NCI-H2227 treated with DMSO at 0.1 percent for 48 hours (cell line): ENCODE measurements at regions not wholly inside any gene's neighbourhood (a gene's known extent, or its start where the extent isn't known, plus 50 kb on each side); places are given as distances from the start of the nearest gene placed in this dataset.

ENCODE experiments used
- DNase-seq: peaks from one replicate; lab custom pipeline; 2025; lab: John Stamatoyannopoulos, UW

GRCh38 chr2:146235158-146235557 lies 1609.7 kb upstream of the ACVR2A start:
- DNase-seq: no peak

- no peak for DNase-seq
These were observed 1615.2 kb upstream of the ACVR2A start for GRCh38 chr2:146229508-146230155.

- DNase-seq: no peak
These were observed 1616.3 kb upstream of the ACVR2A start for GRCh38 chr2:146228466-146229058.

GRCh38 chr2:146228020-146228393 lies 1616.8 kb upstream of the ACVR2A start:
- DNase-seq: no peak

GRCh38 chr2:146227152-146228019 lies 1617.4 kb upstream of the ACVR2A start:
- no peak for DNase-seq

- DNase-seq: no peak
These were observed 1618.8 kb upstream of the ACVR2A start for GRCh38 chr2:146226077-146226476.

GRCh38 chr2:146221826-146222225 lies 1623.0 kb upstream of the ACVR2A start:
- no peak for DNase-seq

- no peak for DNase-seq
These were observed 1623.9 kb upstream of the ACVR2A start for GRCh38 chr2:146220957-146221356.

- DNase-seq: no peak
These were observed 1630.4 kb upstream of the ACVR2A start for GRCh38 chr2:146214394-146214929.

- no peak for DNase-seq
These were observed 1631.2 kb upstream of the ACVR2A start for GRCh38 chr2:146213674-146214073.

- DNase-seq: no peak
These were observed 1632.2 kb upstream of the ACVR2A start for GRCh38 chr2:146212602-146213001.

GRCh38 chr2:146209842-146210275 lies 1635.0 kb upstream of the ACVR2A start:
- DNase-seq: no peak

GRCh38 chr2:146207901-146208300 lies 1636.9 kb upstream of the ACVR2A start:
- no peak for DNase-seq

- no peak for DNase-seq
These were observed 1637.4 kb upstream of the ACVR2A start for GRCh38 chr2:146207417-146207816.

GRCh38 chr2:146203064-146203624 lies 1641.7 kb upstream of the ACVR2A start:
- DNase-seq: no peak

- DNase-seq: no peak
These were observed 1651.2 kb upstream of the ACVR2A start for GRCh38 chr2:146193619-146194018.

GRCh38 chr2:146189541-146189940 lies 1655.3 kb upstream of the ACVR2A start:
- no peak for DNase-seq

- DNase-seq: no peak
These were observed 1654.0 kb upstream of the ZEB2 start for GRCh38 chr2:146173934-146174333.

- no peak for DNase-seq
These were observed 1641.5 kb upstream of the ZEB2 start for GRCh38 chr2:146161256-146161882.

- DNase-seq: no peak
These were observed 1638.3 kb upstream of the ZEB2 start for GRCh38 chr2:146158072-146158674.

- DNase-seq: no peak
These were observed 1627.6 kb upstream of the ZEB2 start for GRCh38 chr2:146147448-146148012.
